GM12878 (cell line): ENCODE measurements at regions not wholly inside any gene's neighbourhood (a gene's known extent, or its start where the extent isn't known, plus 50 kb on each side); places are given as distances from the start of the nearest gene placed in this dataset.

Source experiments
- BCL3 ChIP-seq: IDR thresholded peaks from 2 replicates; pipeline ENCODE4 v1.6.1; 2011; ENCODE audit warnings: borderline replicate concordance, low read depth, mild to moderate bottlenecking, moderate library complexity, low read length; ENCODE audit not compliant: insufficient read depth, poor library complexity, severe bottlenecking
- BCLAF1 ChIP-seq: fragments of 450-650 bp; IDR thresholded peaks from 2 replicates; pipeline ENCODE4 v1.6.1; 2017; ENCODE audit warnings: antibody characterized with exemption, mild to moderate bottlenecking, moderate library complexity
- CHD2 ChIP-seq: IDR thresholded peaks from 2 replicates; pipeline ENCODE4 v1.6.1; 2011; ENCODE audit warnings: low read depth, low read length, improper control_type of control experiment, borderline replicate concordance
- IRF3 ChIP-seq: fragments of 450-650 bp; IDR thresholded peaks from 2 replicates; pipeline ENCODE4 v1.6.1; 2014; ENCODE audit warnings: mild to moderate bottlenecking
- PRDM15 ChIP-seq: fragments of 450-650 bp; formaldehyde crosslinking; IDR thresholded peaks from 2 replicates; pipeline ENCODE4 v1.4.0; 2020; ENCODE audit warnings: mild to moderate bottlenecking, moderate library complexity
- SMC3 ChIP-seq: IDR thresholded peaks from 2 replicates; pipeline ENCODE4 v1.6.1; 2011; ENCODE audit warnings: low read length, improper control_type of control experiment, borderline replicate concordance

- TF ChIP-seq PRDM15 (no peak), SMC3 (no peak), IRF3 (no peak), BCL3 (no peak), BCLAF1 (no peak), CHD2 (no peak)
Measured at GRCh38 chr19:29336425-29336824, 123.5 kb upstream of the UQCRFS1 start (continued).
